Endothelial cell of umbilical vein (primary cell): ENCODE measurements at regions not wholly inside any gene's neighbourhood (a gene's known extent, or its start where the extent isn't known, plus 50 kb on each side); places are given as distances from the start of the nearest gene placed in this dataset.

Experiments
- BruUV-seq: library from RNA; stranded (reverse); fragments of 400-500 nt; replicated peaks from 2 replicates; lab custom pipeline; 2021; lab: Mats Ljungman, UMichigan
- CTCF ChIA-PET: fragments of 300-600, 350-600 bp; sonication (Branson Sonifier 250); formaldehyde crosslinking; loops from one replicate; lab custom pipeline; 2021; ENCODE audit warnings: antibody characterized with exemption, inconsistent platforms; lab: Charles Lee
- POLR2A ChIA-PET: fragments of 300-600, 350-600 bp; sonication (Branson Sonifier 250); formaldehyde crosslinking; loops from one replicate; lab custom pipeline; 2021; ENCODE audit warnings: antibody characterized with exemption, inconsistent platforms; lab: Charles Lee
- DNase-seq: peaks from one replicate; pipeline ENCODE4 v3.0.0-alpha.2; 2011; ENCODE audit warnings: low read depth, low spot score
- FAIRE-seq: peaks from 2 replicates; lab custom pipeline; 2011; peaks lifted over from hg19 to GRCh38; lab: Jason Lieb, UNC
- H2AFZ ChIP-seq: 2 replicates; pipeline ENCODE4 v1.6.0; 2012; ENCODE audit warnings: low read depth, low read length, control low read depth, inconsistent platforms
- H3K27ac ChIP-seq: 2 replicates; pipeline ENCODE4 v1.5.1; 2011; ENCODE audit warnings: low read depth, mild to moderate bottlenecking, control low read depth, low read length, moderate library complexity; ENCODE audit not compliant: insufficient read depth
- H3K27me3 ChIP-seq, 2 experiments: 2 replicates each; pipeline versions ENCODE4 v1.6.0 to v1.6.1; 2011; ENCODE audit warnings: low read length in 2 of 2, mixed read lengths in 1 of 2; ENCODE audit not compliant: control insufficient read depth in 2 of 2, insufficient read depth in 2 of 2
- H3K36me3 ChIP-seq, 2 experiments: 2 replicates in 1 of 2; 3 replicates in 1 of 2; pipeline ENCODE4 v1.5.1; 2011; ENCODE audit warnings: low read length in 2 of 2, mild to moderate bottlenecking in 1 of 2, moderate library complexity in 1 of 2; ENCODE audit not compliant: control insufficient read depth in 2 of 2, insufficient read depth in 2 of 2; ENCODE audit errors: extremely low read depth in 1 of 2
- H3K4me1 ChIP-seq: 3 replicates; pipeline ENCODE4 v1.5.1; 2011; ENCODE audit warnings: mild to moderate bottlenecking, low read length; ENCODE audit not compliant: control insufficient read depth, insufficient read depth; ENCODE audit errors: extremely low read depth
- H3K4me2 ChIP-seq: 2 replicates; pipeline ENCODE4 v1.6.1; 2011; ENCODE audit warnings: low read length, control low read depth, mixed read lengths; ENCODE audit not compliant: insufficient read depth
- H3K4me3 ChIP-seq, 3 experiments: fragments of 200-600 bp in 1 of 3; sonication (generic), shearing (Covaris generic) in 1 of 3; replicated peaks in 1 of 3; 2 replicates each; pipeline ENCODE4 v1.5.1; 2011 to 2016; ENCODE audit warnings: control low read depth in 3 of 3, low read length in 3 of 3, mild to moderate bottlenecking in 2 of 3, inconsistent platforms in 1 of 3, low read depth in 1 of 3, moderate library complexity in 1 of 3; ENCODE audit not compliant: insufficient read depth in 1 of 3
- H3K79me2 ChIP-seq: 2 replicates; pipeline ENCODE4 v1.6.0; 2012; ENCODE audit warnings: low read length, inconsistent platforms; ENCODE audit not compliant: control insufficient read depth, insufficient read depth
- H3K9ac ChIP-seq: replicated peaks from 2 replicates; pipeline ENCODE3; 2011; ENCODE audit warnings: low read length, control low read depth; ENCODE audit not compliant: insufficient read depth; ENCODE audit errors: extremely low read depth
- H3K9me1 ChIP-seq: replicated peaks from 3 replicates; pipeline ENCODE4 v1.6.0; 2011; ENCODE audit warnings: mild to moderate bottlenecking, low read length; ENCODE audit not compliant: control insufficient read depth, insufficient read depth; ENCODE audit errors: extremely low read depth
- H3K9me3 ChIP-seq: replicated peaks from 2 replicates; pipeline ENCODE4 v1.5.1; 2012; ENCODE audit warnings: low read length, inconsistent platforms; ENCODE audit not compliant: control insufficient read depth, insufficient read depth
- H4K20me1 ChIP-seq: replicated peaks from 2 replicates; pipeline ENCODE3; 2011; ENCODE audit warnings: mild to moderate bottlenecking, low read length; ENCODE audit not compliant: control insufficient read depth, insufficient read depth; ENCODE audit errors: extremely low read depth
- CTCF ChIP-seq, 2 donors: IDR thresholded peaks; 1 replicate in 1 of 2; 2 replicates in 1 of 2; pipeline ENCODE4 v1.5.1; 2011; ENCODE audit warnings: low read length in 2 of 2, mild to moderate bottlenecking in 2 of 2, moderate library complexity in 2 of 2, control low read depth in 1 of 2, inconsistent platforms in 1 of 2, low read depth in 1 of 2; ENCODE audit not compliant: insufficient read depth in 1 of 2; ENCODE audit errors: extremely low read depth in 1 of 2
- EZH2 ChIP-seq: IDR thresholded peaks from 2 replicates; pipeline ENCODE4 v1.6.1; 2012; ENCODE audit warnings: borderline replicate concordance, low read depth, mild to moderate bottlenecking, moderate library complexity, low read length, inconsistent platforms; ENCODE audit not compliant: severe bottlenecking
- GATA2 ChIP-seq: IDR thresholded peaks from 2 replicates; pipeline ENCODE4 v1.7.0; 2011; ENCODE audit warnings: low read depth, mild to moderate bottlenecking, moderate library complexity, mixed read lengths, low read length; ENCODE audit not compliant: insufficient read length, insufficient read depth
- JUN ChIP-seq: IDR thresholded peaks from 2 replicates; pipeline ENCODE4 v1.6.1; 2011; ENCODE audit warnings: borderline replicate concordance, low read depth; ENCODE audit not compliant: insufficient read length, insufficient read depth
- MAX ChIP-seq: IDR thresholded peaks from 2 replicates; pipeline ENCODE4 v1.6.1; 2011; ENCODE audit not compliant: insufficient read depth, insufficient read length
- MYC ChIP-seq: IDR thresholded peaks from one replicate; pipeline ENCODE4 v1.6.1; 2011; ENCODE audit warnings: mild to moderate bottlenecking, low read depth, low read length
- POLR2A ChIP-seq: IDR thresholded peaks from 2 replicates; pipeline ENCODE4 v1.6.1; 2012; ENCODE audit warnings: low read depth, mild to moderate bottlenecking, control low read depth, low read length
- POLR2AphosphoS5 ChIP-seq: IDR thresholded peaks from 2 replicates; pipeline ENCODE4 v1.6.1; 2012; ENCODE audit warnings: low read depth, mild to moderate bottlenecking, control low read depth, low read length, moderate library complexity; ENCODE audit not compliant: insufficient read depth
- dilution Hi-C: fragments of 300-500 bp; cut with MboI; formaldehyde crosslinking; loops from one replicate; pipeline ENCODE4 v1.15.0; 2019; ENCODE audit warnings: low sequenced_read_pairs; ENCODE audit not compliant: extremely low pct_ligation_motif_present
- intact Hi-C: fragments of 100-400 bp; cut with micrococcal nuclease; formaldehyde crosslinking; loops from one replicate; pipeline ENCODE4 v1.10.0; 2022

- intact Hi-C loops, result no loop called here
- ChIA-PET POLR2A (no interaction called here), CTCF (no interaction called here)
- Histone ChIP-seq H3K4me1 (no peaks in the 10 kb centered on the region), H3K27me3 (no peaks in the 10 kb centered on the region), H3K36me3 (no peaks in the 10 kb centered on the region), H3K79me2 (no peaks in the 10 kb centered on the region), H3K9ac (no peak overlapping the region), H3K4me3 (no peak overlapping the region), H3K27ac (no peak overlapping the region), H2AFZ (no peak overlapping the region), H3K9me3 (peaks cover 3% of the 10 kb centered on the region), H3K4me2 (no peak overlapping the region), H4K20me1 (no peaks in the 10 kb centered on the region), H3K9me1 (no peaks in the 10 kb centered on the region)
- dilution Hi-C loops, result no loop called here
- TF ChIP-seq JUN (no peak), MYC (no peak), POLR2A (no peak), GATA2 (no peak), MAX (no peak), EZH2 (no peak), CTCF (IDR thresholded peaks at IDR 0.05; ENCODE audit: extremely low read depth in 1 of 2, insufficient read depth in 1 of 2, low read depth in 1 of 2, low read length in 2 of 2) (no peak), POLR2AphosphoS5 (no peak)
- BruUV-seq, result no TSS peak
- FAIRE-seq (no peak), DNase-seq (no peak)
Measured at GRCh38 chr9:86816366-86816765, 130.9 kb downstream of the GAS1 start.
